ENCODE measurements at regions not wholly inside any gene's neighbourhood (a gene's known extent, or its start where the extent isn't known, plus 50 kb on each side); places are given as distances from the start of the nearest gene placed in this dataset.

- DNase-seq = no peak
Measured at GRCh38 chr4:35608205-35608604, 636.1 kb downstream of the ARAP2 start.

- no peak for DNase-seq
Measured at GRCh38 chr4:35614120-35614519, 630.2 kb downstream of the ARAP2 start.

- no peak for DNase-seq
Measured at GRCh38 chr4:35639929-35640328, 604.4 kb downstream of the ARAP2 start.

- no peak for DNase-seq
Measured at GRCh38 chr4:35643661-35644060, 600.7 kb downstream of the ARAP2 start.

- DNase-seq = no peak
Measured at GRCh38 chr4:35644591-35644990, 599.7 kb downstream of the ARAP2 start.

- no peak for DNase-seq
Measured at GRCh38 chr4:35649011-35649410, 595.3 kb downstream of the ARAP2 start.

GRCh38 chr4:35649778-35650177 is 594.5 kb downstream of the ARAP2 start:
- no peak for DNase-seq

GRCh38 chr4:35652197-35652596 is 592.1 kb downstream of the ARAP2 start:
- DNase-seq = no peak

- DNase-seq = no peak
Measured at GRCh38 chr4:35653451-35653850, 590.9 kb downstream of the ARAP2 start.

GRCh38 chr4:35673137-35673536 is 571.2 kb downstream of the ARAP2 start:
- DNase-seq = no peak

- no peak for DNase-seq
Measured at GRCh38 chr4:35684755-35685154, 559.6 kb downstream of the ARAP2 start.

- DNase-seq = no peak
Measured at GRCh38 chr4:35689870-35690269, 554.4 kb downstream of the ARAP2 start.

- no peak for DNase-seq
Measured at GRCh38 chr4:35690271-35690670, 554.0 kb downstream of the ARAP2 start.

GRCh38 chr4:35695003-35695402 is 549.3 kb downstream of the ARAP2 start:
- DNase-seq = no peak

- no peak for DNase-seq
Measured at GRCh38 chr4:35695421-35695820, 548.9 kb downstream of the ARAP2 start.

- no peak for DNase-seq
Measured at GRCh38 chr4:35697210-35697736, 547.0 kb downstream of the ARAP2 start.

GRCh38 chr4:35700663-35701062 is 543.7 kb downstream of the ARAP2 start:
- DNase-seq = no peak

GRCh38 chr4:35709080-35709479 is 535.2 kb downstream of the ARAP2 start:
- no peak for DNase-seq

GRCh38 chr4:35710343-35710742 is 534.0 kb downstream of the ARAP2 start:
- no peak for DNase-seq

GRCh38 chr4:35711127-35711526 is 533.2 kb downstream of the ARAP2 start:
- no peak for DNase-seq

- DNase-seq = no peak
Measured at GRCh38 chr4:35723973-35724372, 520.3 kb downstream of the ARAP2 start.

- no peak for DNase-seq
Measured at GRCh38 chr4:35725131-35725530, 519.2 kb downstream of the ARAP2 start.

GRCh38 chr4:35730414-35730813 is 513.9 kb downstream of the ARAP2 start:
- no peak for DNase-seq

- no peak for DNase-seq
Measured at GRCh38 chr4:35734381-35735098, 509.8 kb downstream of the ARAP2 start.

- no peak for DNase-seq
Measured at GRCh38 chr4:35739308-35739707, 505.0 kb downstream of the ARAP2 start.

Measured in CD4-positive, alpha-beta T cell treated with Interleukin-21 for 1 hour (primary cell).